Chondrocyte (in vitro differentiated cells): ENCODE measurements at regions not wholly inside any gene's neighbourhood (a gene's known extent, or its start where the extent isn't known, plus 50 kb on each side); places are given as distances from the start of the nearest gene placed in this dataset.

Experiments
- DNase-seq: peaks from one replicate; pipeline ENCODE4 v3.0.0; 2021; ENCODE audit warnings: mixed read lengths, low spot score
- H3K27ac Mint-ChIP-seq: one replicate; pipeline ENCODE4 v1.8.0; 2021; ENCODE audit warnings: mild to moderate bottlenecking, moderate library complexity, mixed read lengths; ENCODE audit not compliant: unreplicated experiment
- H3K27me3 Mint-ChIP-seq: 2 replicates; pipeline ENCODE4 v1.8.0; 2021; ENCODE audit warnings: low read depth, mixed read lengths
- H3K36me3 Mint-ChIP-seq: 2 replicates; pipeline ENCODE4 v1.8.0; 2021; ENCODE audit warnings: low read depth, mixed read lengths
- H3K4me1 Mint-ChIP-seq: 2 replicates; pipeline ENCODE4 v1.8.0; 2021; ENCODE audit warnings: low read depth, mild to moderate bottlenecking, mixed read lengths
- H3K4me3 Mint-ChIP-seq: one replicate; pipeline ENCODE4 v1.8.0; 2021; ENCODE audit warnings: mild to moderate bottlenecking, moderate library complexity, mixed read lengths; ENCODE audit not compliant: unreplicated experiment
- H3K9me3 Mint-ChIP-seq: 2 replicates; pipeline ENCODE4 v1.8.0; 2021; ENCODE audit warnings: low read depth, mixed read lengths
- CTCF ChIP-seq: fragments of 200-600 bp; sonication (generic); IDR thresholded peaks from 2 replicates; pipeline ENCODE4 v1.5.0; 2021; ENCODE audit warnings: antibody characterized with exemption, mild to moderate bottlenecking, moderate library complexity

- DNase-seq = no peak
- Mint-ChIP-seq H3K9me3 (no peaks in the 10 kb centered on the region), H3K36me3 (no peaks in the 10 kb centered on the region), H3K4me1 (peaks cover 13% of the 10 kb centered on the region), H3K27me3 (no peaks in the 10 kb centered on the region), H3K27ac (no peak overlapping the region), H3K4me3 (no peak overlapping the region)
- no peak for TF ChIP-seq CTCF
These were observed 176.5 kb upstream of the PRICKLE1 start for GRCh38 chr12:42766026-42766425.

GRCh38 chr12:42763682-42764081 is 174.1 kb upstream of the PRICKLE1 start:
- DNase-seq = no peak
- H3K4me1 Mint-ChIP-seq = peaks cover 29% of the 10 kb centered on the region
- TF ChIP-seq CTCF = no peak
- H3K9me3 Mint-ChIP-seq = no peaks in the 10 kb centered on the region
- H3K27ac Mint-ChIP-seq = peak overlapping the region; percentile 6
- no peak overlapping the region for H3K4me3 Mint-ChIP-seq
- no peaks in the 10 kb centered on the region for H3K27me3 Mint-ChIP-seq
- no peaks in the 10 kb centered on the region for H3K36me3 Mint-ChIP-seq

GRCh38 chr12:42762395-42762925 is 172.9 kb upstream of the PRICKLE1 start:
- H3K9me3 Mint-ChIP-seq = no peaks in the 10 kb centered on the region
- no peaks in the 10 kb centered on the region for H3K27me3 Mint-ChIP-seq
- H3K36me3 Mint-ChIP-seq = no peaks in the 10 kb centered on the region
- no peak overlapping the region for H3K27ac Mint-ChIP-seq
- H3K4me3 Mint-ChIP-seq = no peak overlapping the region
- TF ChIP-seq CTCF = no peak
- no peak for DNase-seq
- H3K4me1 Mint-ChIP-seq = peaks cover 37% of the 10 kb centered on the region

GRCh38 chr12:42761601-42762350 is 172.2 kb upstream of the PRICKLE1 start:
- Mint-ChIP-seq H3K27ac (no peak overlapping the region), H3K4me1 (peaks cover 44% of the 10 kb centered on the region), H3K36me3 (no peaks in the 10 kb centered on the region), H3K27me3 (no peaks in the 10 kb centered on the region), H3K4me3 (no peak overlapping the region), H3K9me3 (no peaks in the 10 kb centered on the region)
- TF ChIP-seq CTCF = no peak
- DNase-seq = no peak

GRCh38 chr12:42761086-42761485 is 171.5 kb upstream of the PRICKLE1 start:
- DNase-seq = no peak
- peak; percentile 16 for TF ChIP-seq CTCF
- Mint-ChIP-seq H3K9me3 (no peaks in the 10 kb centered on the region), H3K4me3 (no peak overlapping the region), H3K4me1 (peaks cover 51% of the 10 kb centered on the region), H3K27ac (no peak overlapping the region), H3K27me3 (no peaks in the 10 kb centered on the region), H3K36me3 (no peaks in the 10 kb centered on the region)
